SK-N-SH (cell line): ENCODE measurements at regions not wholly inside any gene's neighbourhood (a gene's known extent, or its start where the extent isn't known, plus 50 kb on each side); places are given as distances from the start of the nearest gene placed in this dataset.

Experiments used
- CHD2 ChIP-seq: fragments of 150-350 bp; IDR thresholded peaks from 2 replicates; pipeline ENCODE4 v1.6.1; 2018; ENCODE audit warnings: low read length; ENCODE audit not compliant: partially characterized antibody
- EP300 ChIP-seq, 2 experiments: IDR thresholded peaks; 2 replicates each; pipeline versions ENCODE4 v1.4.0 to v1.6.1; 2012; ENCODE audit warnings: borderline replicate concordance in 1 of 2, low read depth in 1 of 2, low read length in 1 of 2
- EZH2phosphoT487 ChIP-seq: fragments of 200-600 bp; sonication (generic); IDR thresholded peaks from 2 replicates; pipeline ENCODE4 v1.6.1; 2017; ENCODE audit warnings: low read depth, mixed run types, mild to moderate bottlenecking, antibody characterized with exemption, moderate library complexity, borderline replicate concordance
- FOSL2 ChIP-seq: IDR thresholded peaks from 2 replicates; pipeline ENCODE4 v1.4.0; 2012; ENCODE audit warnings: low read depth, mild to moderate bottlenecking, moderate library complexity, borderline replicate concordance
- GABPA ChIP-seq: IDR thresholded peaks from 2 replicates; pipeline ENCODE4 v1.4.0; 2012; ENCODE audit warnings: low read depth, mild to moderate bottlenecking
- MXI1 ChIP-seq: IDR thresholded peaks from 2 replicates; pipeline ENCODE4 v1.6.1; 2012; ENCODE audit warnings: mild to moderate bottlenecking, low read depth, low read length, improper control_type of control experiment
- POLR2AphosphoS5 ChIP-seq: IDR thresholded peaks from 2 replicates; pipeline ENCODE4 v1.6.1; 2012; ENCODE audit warnings: low read depth, low read length
- RAD21 ChIP-seq: IDR thresholded peaks from 2 replicates; pipeline ENCODE4 v1.6.1; 2012; ENCODE audit warnings: mild to moderate bottlenecking, low read length
- RCOR1 ChIP-seq: fragments of 150-350 bp; IDR thresholded peaks from 2 replicates; pipeline ENCODE4 v1.6.1; 2017; ENCODE audit warnings: antibody characterized with exemption, low read length
- RFX5 ChIP-seq: IDR thresholded peaks from 2 replicates; pipeline ENCODE4 v1.6.1; 2012; ENCODE audit warnings: mild to moderate bottlenecking, improper control_type of control experiment, low read length
- SMC3 ChIP-seq: IDR thresholded peaks from 2 replicates; pipeline ENCODE4 v1.6.1; 2012; ENCODE audit warnings: low read depth, low read length, improper control_type of control experiment
- TAF1 ChIP-seq: IDR thresholded peaks from 2 replicates; pipeline ENCODE4 v1.6.1; 2012; ENCODE audit warnings: low read depth, mild to moderate bottlenecking, low read length, moderate library complexity, borderline replicate concordance
- TEAD4 ChIP-seq: IDR thresholded peaks from 2 replicates; pipeline ENCODE4 v1.4.0; 2012; ENCODE audit warnings: mild to moderate bottlenecking, borderline replicate concordance; ENCODE audit not compliant: insufficient read depth
- TF ChIP-seq, protein P1 (sequence below): fragments of 200-600 bp; sonication (generic); IDR thresholded peaks from 2 replicates; pipeline ENCODE4 v1.6.1; 2017; ENCODE audit warnings: antibody characterized with exemption, mild to moderate bottlenecking, moderate library complexity

GRCh38 chr9:95772320-95773052 is 103.0 kb upstream of the ERCC6L2 start:
- TF ChIP-seq, protein P1, sequence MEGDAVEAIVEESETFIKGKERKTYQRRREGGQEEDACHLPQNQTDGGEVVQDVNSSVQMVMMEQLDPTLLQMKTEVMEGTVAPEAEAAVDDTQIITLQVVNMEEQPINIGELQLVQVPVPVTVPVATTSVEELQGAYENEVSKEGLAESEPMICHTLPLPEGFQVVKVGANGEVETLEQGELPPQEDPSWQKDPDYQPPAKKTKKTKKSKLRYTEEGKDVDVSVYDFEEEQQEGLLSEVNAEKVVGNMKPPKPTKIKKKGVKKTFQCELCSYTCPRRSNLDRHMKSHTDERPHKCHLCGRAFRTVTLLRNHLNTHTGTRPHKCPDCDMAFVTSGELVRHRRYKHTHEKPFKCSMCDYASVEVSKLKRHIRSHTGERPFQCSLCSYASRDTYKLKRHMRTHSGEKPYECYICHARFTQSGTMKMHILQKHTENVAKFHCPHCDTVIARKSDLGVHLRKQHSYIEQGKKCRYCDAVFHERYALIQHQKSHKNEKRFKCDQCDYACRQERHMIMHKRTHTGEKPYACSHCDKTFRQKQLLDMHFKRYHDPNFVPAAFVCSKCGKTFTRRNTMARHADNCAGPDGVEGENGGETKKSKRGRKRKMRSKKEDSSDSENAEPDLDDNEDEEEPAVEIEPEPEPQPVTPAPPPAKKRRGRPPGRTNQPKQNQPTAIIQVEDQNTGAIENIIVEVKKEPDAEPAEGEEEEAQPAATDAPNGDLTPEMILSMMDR: no peak
- TF ChIP-seq RAD21: no peak
- TF ChIP-seq RCOR1: no peak
- no peak for TF ChIP-seq GABPA
- TF ChIP-seq POLR2AphosphoS5: no peak
- TF ChIP-seq EP300 (IDR thresholded peaks at IDR 0.05; ENCODE audit: borderline replicate concordance in 1 of 2, low read depth in 1 of 2, low read length in 1 of 2): no peak
- TF ChIP-seq TAF1: no peak
- no peak for TF ChIP-seq CHD2
- TF ChIP-seq TEAD4: no peak
- TF ChIP-seq MXI1: no peak
- TF ChIP-seq SMC3: no peak
- no peak for TF ChIP-seq FOSL2
- no peak for TF ChIP-seq RFX5
- TF ChIP-seq EZH2phosphoT487: no peak
